Tibial artery (tissue), 4 donors: ENCODE measurements at regions not wholly inside any gene's neighbourhood (a gene's known extent, or its start where the extent isn't known, plus 50 kb on each side); places are given as distances from the start of the nearest gene placed in this dataset.

ENCODE experiments used
- DNase-seq, 2 donors: peaks; one replicate each; pipeline ENCODE4 v3.0.0-alpha.2; 2019
- H3K27ac ChIP-seq, 2 donors: fragments of 200-600 bp; sonication (generic) in 1 of 2; 1 replicate in 1 of 2; 2 replicates in 1 of 2; pipeline ENCODE4 v1.5.1; 2018 to 2019; ENCODE audit warnings: mild to moderate bottlenecking in 1 of 2
- H3K27me3 ChIP-seq, 2 donors: fragments of 200-600 bp; sonication (generic) in 1 of 2; one replicate each; pipeline versions ENCODE4 v1.5.1 to v1.6.0; 2016 to 2019
- H3K36me3 ChIP-seq, 3 donors: fragments of 200-600 bp; sonication (generic) in 2 of 3; one replicate each; pipeline ENCODE4 v1.5.1; 2016 to 2019; ENCODE audit warnings: mild to moderate bottlenecking in 2 of 3
- H3K4me1 ChIP-seq, 4 donors: fragments of 200-600 bp; sonication (generic) in 2 of 4; 1 replicate in 3 of 4; 2 replicates in 1 of 4; pipeline ENCODE4 v1.5.1; 2016 to 2019
- H3K4me3 ChIP-seq, 2 donors: fragments of 200-600 bp; sonication (generic) in 1 of 2; 1 replicate in 1 of 2; 2 replicates in 1 of 2; pipeline ENCODE4 v1.5.1; 2018 to 2019; ENCODE audit warnings: mild to moderate bottlenecking in 2 of 2
- H3K9me3 ChIP-seq, 3 donors: fragments of 200-600 bp; sonication (generic) in 1 of 3; one replicate each; pipeline ENCODE4 v1.5.1; 2016 to 2019
- CTCF ChIP-seq, 2 experiments: fragments of 200-600 bp in 1 of 2; fragments of 450-650 bp in 1 of 2; IDR thresholded peaks; one replicate each; pipeline ENCODE4 v1.5.1; 2017 to 2019; ENCODE audit warnings: antibody characterized with exemption in 2 of 2, mild to moderate bottlenecking in 1 of 2, moderate library complexity in 1 of 2
- intact Hi-C: fragments of 100-400 bp; cut with DNase I; formaldehyde crosslinking; loops from one replicate; pipeline ENCODE4 v1.15.0; 2023; ENCODE audit warnings: low total_unique reads

GRCh38 chr13:87344176-87344575 lies 327.0 kb upstream of the SLITRK5 start:
- Histone ChIP-seq H3K36me3 (no peaks in the 10 kb centered on the region), H3K27ac (no peak overlapping the region), H3K4me1 (no peaks in the 10 kb centered on the region), H3K27me3 (no peaks in the 10 kb centered on the region), H3K9me3 (no peaks in the 10 kb centered on the region), H3K4me3 (no peak overlapping the region)
- TF ChIP-seq CTCF (IDR thresholded peaks at IDR 0.05): no peak
- DNase-seq: no peak
- intact Hi-C loops: no loop called here

GRCh38 chr13:87355451-87355850 lies 315.7 kb upstream of the SLITRK5 start:
- no peaks in the 10 kb centered on the region for H3K4me1 ChIP-seq
- H3K27ac ChIP-seq: no peak overlapping the region
- H3K4me3 ChIP-seq: no peak overlapping the region
- H3K36me3 ChIP-seq: no peaks in the 10 kb centered on the region
- no peak for DNase-seq
- H3K27me3 ChIP-seq: no peaks in the 10 kb centered on the region
- H3K9me3 ChIP-seq: no peaks in the 10 kb centered on the region
- intact Hi-C loops: no loop called here
- no peak for TF ChIP-seq CTCF (IDR thresholded peaks at IDR 0.05)

- no peak for DNase-seq
- Histone ChIP-seq H3K4me1 (no peaks in the 10 kb centered on the region), H3K9me3 (no peaks in the 10 kb centered on the region), H3K4me3 (no peak overlapping the region), H3K36me3 (no peaks in the 10 kb centered on the region), H3K27ac (no peak overlapping the region), H3K27me3 (no peaks in the 10 kb centered on the region)
- no peak for TF ChIP-seq CTCF (IDR thresholded peaks at IDR 0.05)
- intact Hi-C loops: no loop called here
Observed at GRCh38 chr13:87356314-87356713, 314.9 kb upstream of the SLITRK5 start.

- Histone ChIP-seq H3K4me1 (no peaks in the 10 kb centered on the region), H3K36me3 (no peaks in the 10 kb centered on the region), H3K9me3 (no peaks in the 10 kb centered on the region), H3K27ac (no peak overlapping the region), H3K4me3 (no peak overlapping the region), H3K27me3 (no peaks in the 10 kb centered on the region)
- no peak for TF ChIP-seq CTCF (IDR thresholded peaks at IDR 0.05)
- no peak for DNase-seq
- intact Hi-C loops: no loop called here
Observed at GRCh38 chr13:87358319-87358718, 312.9 kb upstream of the SLITRK5 start.

GRCh38 chr13:87361216-87361615 lies 310.0 kb upstream of the SLITRK5 start:
- no peaks in the 10 kb centered on the region for H3K4me1 ChIP-seq
- no peaks in the 10 kb centered on the region for H3K9me3 ChIP-seq
- intact Hi-C loops: no loop called here
- H3K27ac ChIP-seq: no peak overlapping the region
- no peak for DNase-seq
- no peaks in the 10 kb centered on the region for H3K36me3 ChIP-seq
- no peak for TF ChIP-seq CTCF (IDR thresholded peaks at IDR 0.05)
- no peak overlapping the region for H3K4me3 ChIP-seq
- H3K27me3 ChIP-seq: no peaks in the 10 kb centered on the region

GRCh38 chr13:87368639-87369038 lies 302.5 kb upstream of the SLITRK5 start:
- no peaks in the 10 kb centered on the region for H3K27me3 ChIP-seq
- H3K36me3 ChIP-seq: no peaks in the 10 kb centered on the region
- no peak overlapping the region for H3K4me3 ChIP-seq
- no peak for DNase-seq
- intact Hi-C loops: no loop called here
- no peaks in the 10 kb centered on the region for H3K4me1 ChIP-seq
- no peak overlapping the region for H3K27ac ChIP-seq
- H3K9me3 ChIP-seq: peaks cover 0 to 6% (median 0%) of the 10 kb centered on the region in 3 donors
- no peak for TF ChIP-seq CTCF (IDR thresholded peaks at IDR 0.05)
